HG02588 (cell line): ENCODE measurements at regions not wholly inside any gene's neighbourhood (a gene's known extent, or its start where the extent isn't known, plus 50 kb on each side); places are given as distances from the start of the nearest gene placed in this dataset.

Source experiments
- ATAC-seq: cut with Tn5 transposase; IDR thresholded peaks from one replicate; pipeline ENCODE4 v1.9.1; 2021; ENCODE audit warnings: mild to moderate bottlenecking, moderate library complexity; ENCODE audit not compliant: unreplicated experiment

DNA sequence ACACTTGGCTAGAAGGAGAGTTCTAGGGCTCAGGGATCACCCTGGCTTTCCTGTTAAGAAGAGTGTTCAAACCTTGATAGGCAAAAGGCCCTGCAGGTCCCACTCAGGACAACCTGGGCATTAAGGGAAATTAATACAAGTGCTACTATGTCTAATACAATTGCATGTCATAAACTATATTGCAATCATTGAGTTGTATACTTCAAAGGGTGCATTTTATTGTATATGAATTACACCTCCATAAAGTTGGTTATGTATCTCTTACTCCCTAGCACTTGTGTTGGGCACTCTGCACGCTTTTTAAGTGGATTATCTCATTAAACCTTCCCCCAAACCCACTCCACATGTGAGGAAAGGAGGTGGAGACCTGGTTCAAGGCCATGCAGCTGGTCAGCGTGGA lies 172.1 kb upstream of the GLI2 start:
- no peak for ATAC-seq

DNA sequence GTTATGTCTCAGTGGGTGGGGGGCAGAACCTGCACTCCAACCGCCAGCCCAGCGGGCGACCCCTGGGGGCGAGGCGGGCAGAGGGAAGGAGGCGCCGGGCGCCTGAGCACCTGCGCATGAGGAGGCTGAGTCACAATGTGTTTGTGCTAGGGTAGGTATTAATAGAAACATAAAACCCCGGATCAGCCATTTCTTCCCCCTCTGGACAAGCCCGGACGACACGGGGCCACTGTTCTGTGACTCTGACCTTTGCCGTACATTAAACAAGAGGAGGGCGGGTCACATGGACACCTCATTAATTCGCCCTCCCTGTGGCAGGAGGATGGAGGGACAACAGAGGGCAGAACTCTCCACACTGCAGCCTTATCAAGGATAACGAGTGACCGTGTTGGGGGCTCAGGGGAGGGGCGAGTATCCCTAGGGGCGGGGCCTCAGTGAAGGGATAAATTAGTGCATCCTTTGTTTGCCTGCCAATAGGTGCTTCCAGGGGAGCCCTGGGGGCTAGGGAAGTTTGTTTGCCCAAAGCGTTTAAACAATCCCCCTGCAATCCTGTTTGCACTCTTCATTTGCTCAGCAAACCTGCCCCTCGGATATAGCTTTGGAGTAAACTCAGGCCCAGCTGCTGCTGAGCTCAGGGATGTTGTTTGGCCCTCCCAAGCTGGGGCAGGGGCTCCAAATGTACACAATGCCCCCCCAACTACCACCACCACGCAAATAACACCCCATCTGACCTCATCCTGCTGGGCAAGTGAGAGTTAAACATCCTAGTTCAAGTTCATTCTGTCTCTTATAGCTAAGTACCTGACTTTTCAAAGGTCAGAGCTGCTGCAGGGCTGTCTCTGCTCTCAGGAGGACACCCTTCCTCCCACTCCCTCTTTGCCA lies 171.2 kb upstream of the GLI2 start:
- no peak for ATAC-seq

DNA sequence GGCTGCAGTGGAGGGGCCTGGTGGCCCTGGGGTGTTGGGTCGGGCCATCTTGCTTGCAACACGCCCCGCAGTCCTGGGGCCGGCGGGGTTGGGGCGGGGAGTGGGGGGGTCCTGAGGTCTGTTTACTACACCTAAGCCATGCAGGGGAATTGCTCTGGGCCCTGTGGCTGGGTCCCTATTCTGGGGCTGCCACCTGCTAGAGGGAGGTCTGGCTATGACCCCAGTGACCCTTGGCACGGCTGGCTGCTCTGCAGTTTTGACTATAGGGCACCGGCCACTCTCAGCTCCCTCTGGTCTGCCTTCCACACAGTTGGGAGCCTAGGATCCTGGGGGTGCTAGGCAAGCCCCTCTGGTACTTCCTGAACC lies 170.6 kb upstream of the GLI2 start:
- no peak for ATAC-seq

DNA sequence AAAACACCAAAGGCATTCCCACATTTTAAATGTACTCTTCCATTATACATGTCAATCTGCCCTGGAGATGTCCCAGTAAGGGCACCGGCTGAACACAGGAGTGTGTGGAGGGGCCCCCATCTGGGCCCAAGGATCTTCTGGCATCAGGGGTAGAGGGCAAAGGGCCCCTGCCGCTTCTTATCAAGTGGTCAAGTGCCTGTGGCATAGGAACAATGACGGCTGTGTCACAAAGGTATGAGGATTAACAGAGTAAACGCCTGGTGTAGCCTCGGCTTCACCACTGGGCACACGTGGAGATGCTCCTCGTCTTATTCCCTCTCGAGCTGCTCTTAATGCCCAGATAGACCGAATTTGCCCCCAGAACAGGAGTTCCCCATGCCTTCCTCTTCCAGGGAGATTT lies 169.7 kb upstream of the GLI2 start:
- no peak for ATAC-seq

DNA sequence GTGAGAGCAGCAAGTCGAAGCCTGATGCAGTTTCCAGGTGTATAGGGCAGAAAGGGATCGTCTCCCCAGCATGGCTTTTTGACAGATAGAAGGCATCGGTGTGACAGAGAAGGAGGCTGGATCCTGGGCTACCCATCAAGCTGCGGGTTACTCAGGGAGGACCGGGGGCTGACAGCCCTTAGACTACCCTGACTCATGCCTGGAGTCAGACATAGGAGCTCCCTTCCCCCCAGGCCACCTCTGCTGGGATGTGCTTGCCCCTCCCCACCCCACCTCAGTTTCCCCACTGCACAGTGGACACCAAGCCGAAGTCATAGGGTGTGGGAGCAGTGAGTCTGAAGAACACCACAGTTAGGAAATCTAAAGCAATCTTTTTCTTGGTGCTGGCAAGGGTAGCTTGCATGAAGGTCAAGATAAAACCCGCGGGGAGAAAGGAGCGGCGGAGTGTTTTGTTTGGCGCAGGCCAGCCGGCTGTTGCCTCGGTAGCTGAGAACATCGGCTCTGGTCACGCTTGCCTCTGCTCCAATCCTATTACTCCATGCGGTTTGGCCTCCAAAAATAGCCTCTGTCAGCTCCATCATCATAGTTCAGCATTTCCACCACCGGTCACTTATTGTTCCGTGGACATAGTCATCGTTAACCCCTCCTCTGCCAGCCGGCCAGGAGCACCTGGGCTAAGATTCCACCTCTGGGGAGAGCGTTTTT lies 169.2 kb upstream of the GLI2 start:
- ATAC-seq: no peak

DNA sequence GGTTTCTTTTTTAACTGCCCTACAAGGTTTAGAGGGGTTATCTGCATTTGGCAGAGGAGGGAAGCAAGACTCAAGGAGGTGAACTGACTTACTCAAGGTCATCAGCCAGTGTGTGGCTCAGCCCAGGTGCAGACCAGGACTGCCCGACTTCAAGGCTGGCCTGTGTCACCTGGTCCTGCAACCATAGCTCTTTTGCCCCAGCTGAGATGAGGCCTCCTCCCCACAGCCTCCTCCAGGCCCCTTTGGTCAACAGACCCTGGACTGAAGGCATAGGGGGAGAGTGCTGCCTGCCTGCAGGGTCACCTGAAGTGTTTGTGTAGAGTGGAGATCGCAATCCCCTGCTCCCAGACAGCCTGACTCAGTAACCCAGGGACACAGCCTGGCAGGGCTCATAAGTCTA lies 168.5 kb upstream of the GLI2 start:
- no peak for ATAC-seq

DNA sequence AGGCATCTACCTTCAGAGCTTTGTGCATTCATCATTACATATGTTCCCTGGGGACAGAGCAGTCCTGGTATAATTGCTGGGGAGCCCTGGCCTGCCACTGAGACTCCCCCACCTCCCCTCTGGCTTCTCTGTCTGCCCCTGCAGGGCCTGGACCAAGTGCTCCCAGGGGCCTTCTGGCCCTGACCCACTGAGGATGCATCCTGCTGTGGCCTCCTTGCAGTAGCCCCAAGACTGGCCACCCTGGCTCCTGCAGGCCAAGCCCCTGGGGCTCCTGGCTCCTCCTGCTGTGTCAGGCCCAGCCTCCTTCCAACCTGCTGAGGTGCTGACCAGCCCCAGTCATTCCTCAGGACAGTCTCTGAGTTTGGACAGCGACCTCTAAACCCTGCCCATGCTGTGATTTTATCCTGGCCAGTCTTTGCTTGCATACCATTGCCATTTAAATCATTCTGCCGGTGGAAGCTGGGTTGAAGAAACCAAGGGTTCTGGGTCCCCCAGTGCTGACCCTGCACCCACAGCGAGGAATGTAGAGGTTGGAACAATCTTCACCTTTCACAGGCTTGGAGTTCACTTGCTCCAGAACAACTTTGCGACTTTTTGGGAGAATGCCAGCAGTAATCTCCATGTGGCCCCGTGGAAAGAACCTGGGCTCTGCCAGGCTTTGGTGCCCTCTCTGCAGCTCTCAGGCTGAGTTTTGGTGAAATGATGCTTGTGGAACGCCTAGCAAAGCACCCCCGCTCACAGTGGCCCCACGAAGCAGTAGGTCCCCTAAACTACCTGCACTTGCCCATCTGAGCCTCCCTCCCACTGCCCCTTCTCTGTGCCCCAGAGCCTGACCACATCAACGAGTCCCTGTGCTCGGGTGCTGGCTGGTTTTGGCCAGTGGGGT lies 167.3 kb upstream of the GLI2 start:
- ATAC-seq: no peak

DNA sequence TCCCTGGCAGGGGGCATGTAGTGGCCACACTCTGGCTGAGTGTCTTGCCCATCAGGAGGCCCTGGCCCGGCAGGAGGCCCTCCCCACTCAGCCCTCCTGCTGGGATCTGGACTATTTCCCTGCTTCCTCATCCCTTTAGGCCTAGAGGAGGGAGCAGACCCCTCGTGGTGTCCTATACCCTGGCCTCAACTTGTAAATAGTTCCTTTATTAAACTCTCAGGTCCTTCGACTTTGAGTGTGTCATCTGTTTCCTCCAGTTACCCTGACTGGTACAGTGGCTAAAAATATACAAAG lies 166.7 kb upstream of the GLI2 start:
- no peak for ATAC-seq

DNA sequence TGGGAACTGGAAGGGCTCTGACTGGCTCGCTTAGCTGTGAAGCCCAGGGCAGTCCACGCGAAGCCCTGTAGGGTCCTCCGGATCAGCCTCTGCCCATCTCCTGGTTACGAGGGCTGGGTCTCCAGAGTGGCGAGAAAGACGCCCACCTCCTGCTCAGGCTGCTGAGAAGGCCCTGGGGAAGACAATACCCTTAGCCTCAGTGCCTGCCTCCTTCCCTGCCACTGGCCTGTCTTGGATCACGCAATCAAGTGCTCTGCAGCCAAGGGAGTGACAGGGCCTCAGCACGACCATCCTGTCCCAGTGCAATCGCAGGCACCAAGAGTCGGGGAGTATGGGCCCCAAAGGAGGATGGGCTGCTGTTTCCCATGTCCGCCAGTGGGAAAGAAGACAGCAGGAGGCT lies 165.7 kb upstream of the GLI2 start:
- no peak for ATAC-seq

DNA sequence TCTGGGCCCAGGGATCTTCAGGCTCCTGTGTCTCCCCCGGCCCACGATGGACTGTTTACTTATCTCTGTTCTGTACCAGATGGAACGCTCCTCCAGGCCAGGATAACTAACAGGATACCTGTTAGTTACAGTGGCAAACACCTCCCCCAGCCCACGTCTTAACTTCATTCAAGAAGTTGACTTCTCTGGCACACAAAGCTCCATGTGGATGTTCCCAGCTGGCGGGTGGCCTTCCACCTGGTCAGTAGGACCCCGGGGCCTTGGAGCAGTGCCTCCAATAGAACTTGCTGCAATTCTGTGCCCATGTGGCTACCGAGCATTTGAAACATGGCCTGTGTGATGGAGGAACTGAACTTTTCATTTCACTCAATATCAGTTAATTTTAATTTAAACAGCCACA lies 165.1 kb upstream of the GLI2 start:
- no peak for ATAC-seq

DNA sequence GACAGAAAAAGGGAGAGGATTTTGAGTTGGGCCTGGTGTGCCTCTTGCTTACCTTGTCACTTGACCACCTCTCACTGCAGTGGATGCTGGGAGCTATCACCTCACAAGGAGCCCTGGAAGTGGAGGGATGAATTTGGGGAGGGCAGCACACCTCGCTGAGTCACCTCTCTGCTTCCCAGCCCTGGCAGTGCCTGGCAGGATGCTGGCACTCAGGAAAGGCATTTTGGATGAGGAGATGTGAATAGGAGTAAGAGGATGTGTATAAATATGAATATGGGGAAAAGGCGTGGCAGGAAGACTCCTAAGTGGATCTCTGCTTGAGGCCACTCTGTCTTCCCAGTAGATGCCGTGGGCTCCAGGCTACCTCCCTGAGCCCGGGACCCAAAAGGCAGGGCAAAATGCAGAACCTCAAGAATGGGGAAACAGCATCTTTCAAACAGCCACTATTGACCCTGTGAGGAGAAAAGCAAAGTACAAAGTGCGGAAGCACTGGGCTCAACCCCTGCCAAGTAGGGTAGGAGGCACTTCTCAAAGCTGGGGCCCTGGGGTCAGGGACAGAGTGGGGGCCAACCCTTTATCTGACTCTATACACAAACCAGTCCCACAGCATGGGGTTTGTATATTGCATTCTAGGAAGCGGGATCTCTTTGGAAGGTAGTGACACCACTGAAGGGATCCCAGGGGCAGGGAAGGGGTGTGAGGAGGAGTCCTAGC lies 164.5 kb upstream of the GLI2 start:
- ATAC-seq: no peak

DNA sequence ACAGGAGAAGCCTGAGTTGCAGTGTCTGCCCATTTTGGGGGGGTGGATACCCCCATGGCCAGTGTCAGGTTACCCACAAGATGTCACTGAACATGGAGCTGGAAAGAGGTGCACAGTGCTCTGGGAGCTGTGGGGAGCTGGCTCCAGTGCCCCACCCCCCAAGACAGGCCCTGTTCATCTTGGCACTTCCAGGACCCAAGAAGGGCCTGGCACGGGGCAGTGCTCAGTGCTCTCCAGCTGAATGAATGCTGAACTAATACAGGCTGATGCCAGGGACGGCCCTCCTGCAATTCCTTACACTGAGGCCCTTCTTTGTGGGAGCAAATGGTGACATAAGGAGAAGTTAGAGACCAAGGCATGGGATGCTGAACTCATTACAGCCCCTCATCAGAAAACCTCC lies 163.4 kb upstream of the GLI2 start:
- ATAC-seq: no peak

DNA sequence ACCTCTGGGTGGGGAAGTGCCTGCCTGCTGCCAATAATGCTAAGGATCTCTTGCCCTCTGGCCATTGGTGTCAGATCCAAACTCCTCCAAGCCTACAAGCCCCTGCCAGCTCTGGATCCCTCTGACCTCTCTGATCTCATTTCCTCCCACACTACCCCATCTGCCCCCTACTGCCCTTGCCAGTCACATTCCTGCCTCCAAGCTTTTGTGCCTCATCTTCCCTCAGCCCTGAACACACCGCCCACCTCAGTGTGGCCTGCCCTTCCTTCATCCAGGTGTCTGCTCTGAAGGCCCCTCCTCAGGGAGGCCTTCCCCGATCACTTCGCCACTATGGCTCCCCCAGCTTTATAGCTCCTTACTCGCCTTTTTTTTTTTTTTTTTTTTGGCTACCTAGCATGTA lies 161.0 kb upstream of the GLI2 start:
- no peak for ATAC-seq

DNA sequence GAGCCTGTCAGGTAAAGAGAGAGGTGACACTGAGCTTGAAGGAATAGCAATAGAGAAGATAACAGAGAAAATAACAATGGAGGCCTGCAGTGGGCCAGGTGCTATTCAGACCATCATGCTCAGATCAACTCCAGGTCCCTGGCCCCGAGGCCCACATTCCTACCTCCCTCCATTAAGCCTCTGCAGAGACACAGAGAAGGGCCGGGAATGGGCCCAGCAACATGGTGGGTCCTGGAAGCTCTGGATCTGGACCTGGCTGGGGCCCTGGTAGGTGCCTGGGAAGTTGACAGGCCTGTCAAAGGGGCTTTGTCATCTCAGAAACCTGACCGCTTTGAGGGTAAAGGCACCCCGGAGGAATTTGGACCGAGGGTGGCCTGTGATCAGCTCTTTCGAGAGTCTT lies 159.7 kb upstream of the GLI2 start:
- ATAC-seq: no peak

DNA sequence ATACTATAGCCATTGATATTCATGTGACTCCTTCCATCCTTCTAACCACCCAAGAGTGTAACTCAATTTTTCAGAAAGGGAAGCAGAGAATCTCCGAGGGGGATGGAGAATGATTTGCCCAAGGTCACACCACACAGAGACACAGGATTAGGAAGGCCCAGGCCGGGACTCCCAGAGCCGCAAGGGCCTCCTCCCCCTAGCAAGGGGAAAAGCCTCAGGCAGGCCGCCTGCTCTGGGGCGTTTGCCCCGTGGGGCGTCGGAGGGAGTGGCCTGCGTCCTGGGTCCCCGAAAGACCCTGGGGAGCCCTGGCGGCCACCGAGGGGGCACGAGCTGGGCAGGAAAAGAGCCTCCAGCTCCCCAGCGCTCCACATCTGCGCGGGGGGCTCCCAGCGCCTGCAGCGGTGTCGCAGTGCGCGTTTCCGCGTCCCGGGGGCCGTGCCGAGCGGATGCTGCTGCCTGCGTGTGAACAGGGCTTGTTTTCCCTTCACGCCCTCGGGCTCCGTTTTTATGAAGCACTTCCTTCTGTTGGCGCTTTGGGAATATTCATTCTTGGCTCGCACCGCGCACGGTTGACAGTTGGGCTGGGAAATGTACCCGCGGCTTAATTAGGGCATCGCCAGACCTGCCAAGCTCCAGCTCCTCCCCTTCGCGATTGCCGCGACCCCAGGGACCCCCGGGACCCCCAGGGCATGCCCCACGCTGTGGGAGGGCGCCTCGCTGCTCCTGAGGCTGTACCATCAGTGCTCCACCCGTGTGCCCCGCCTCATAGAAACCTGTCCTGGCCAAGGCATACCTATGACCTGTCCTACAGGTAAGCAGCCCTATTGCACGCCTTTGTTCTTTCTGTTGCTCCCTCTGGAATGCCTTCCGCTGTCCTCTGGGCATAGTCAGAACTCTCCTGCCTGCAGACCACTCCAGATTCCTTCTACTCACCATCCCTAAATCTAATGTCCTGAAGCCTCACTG lies 158.9 kb upstream of the GLI2 start:
- no peak for ATAC-seq

DNA sequence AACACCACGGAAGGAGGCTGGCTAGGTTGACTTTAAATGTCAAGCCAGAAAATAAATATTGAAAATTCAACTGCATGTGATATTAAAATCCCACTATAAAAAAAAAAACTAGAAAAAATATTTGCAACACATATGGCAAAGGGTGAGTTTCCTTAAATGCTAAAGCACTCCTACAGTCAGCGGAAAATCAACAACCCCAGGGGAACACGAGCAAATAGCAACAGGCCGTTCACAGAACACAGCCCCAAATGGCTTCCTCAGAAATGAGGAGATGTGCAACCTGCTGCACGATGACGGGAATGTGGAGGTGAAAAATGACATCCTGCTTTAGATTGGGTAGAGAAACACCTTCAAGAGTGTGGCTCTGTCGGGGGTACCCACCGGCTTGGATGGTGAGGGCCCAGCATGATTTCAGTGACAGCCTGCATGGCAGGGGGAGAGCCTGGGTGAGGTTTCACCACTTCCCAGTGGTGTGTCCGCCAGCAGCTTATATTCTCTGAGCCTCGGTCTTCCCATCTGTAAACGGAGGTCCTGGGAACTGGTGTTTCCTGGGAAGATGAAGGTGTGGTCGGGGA lies 157.9 kb upstream of the GLI2 start:
- ATAC-seq: no peak

DNA sequence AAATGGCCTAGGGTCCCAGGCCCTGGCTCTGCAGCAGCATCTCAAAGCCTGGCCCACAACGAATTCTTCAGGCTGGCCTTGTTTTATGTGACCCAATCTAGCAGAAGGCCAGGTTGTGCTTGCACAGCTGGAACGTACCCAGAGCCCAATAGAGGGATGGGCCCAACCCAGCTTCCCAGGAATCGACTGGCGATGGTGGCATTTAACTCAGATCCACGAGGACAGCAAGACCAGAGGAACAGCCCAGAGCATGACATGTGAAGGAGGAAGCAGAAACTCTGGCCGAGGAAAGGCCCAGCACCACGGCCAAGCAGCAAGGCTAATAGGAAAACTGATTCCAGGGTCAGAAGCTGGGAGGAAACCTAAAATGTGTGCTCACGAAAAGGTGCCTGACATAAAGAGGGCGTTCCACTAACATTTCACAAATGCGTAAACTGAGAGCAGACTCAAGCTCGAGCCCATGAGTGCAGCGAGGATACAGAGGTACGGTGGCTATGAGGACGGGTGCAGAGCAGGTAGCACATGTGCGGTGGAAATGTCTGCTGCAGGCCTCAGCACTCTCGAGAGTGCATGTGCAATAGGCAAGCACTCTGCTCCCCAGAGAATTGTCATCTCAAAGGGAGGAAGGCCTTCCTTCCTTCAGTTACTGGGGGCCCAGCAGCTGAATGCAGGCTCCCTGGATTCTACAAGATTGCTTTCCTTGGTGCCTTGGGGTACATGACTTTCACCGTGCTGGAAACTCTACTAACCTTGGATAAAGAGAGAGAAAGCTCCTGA lies 156.9 kb upstream of the GLI2 start:
- ATAC-seq: no peak

DNA sequence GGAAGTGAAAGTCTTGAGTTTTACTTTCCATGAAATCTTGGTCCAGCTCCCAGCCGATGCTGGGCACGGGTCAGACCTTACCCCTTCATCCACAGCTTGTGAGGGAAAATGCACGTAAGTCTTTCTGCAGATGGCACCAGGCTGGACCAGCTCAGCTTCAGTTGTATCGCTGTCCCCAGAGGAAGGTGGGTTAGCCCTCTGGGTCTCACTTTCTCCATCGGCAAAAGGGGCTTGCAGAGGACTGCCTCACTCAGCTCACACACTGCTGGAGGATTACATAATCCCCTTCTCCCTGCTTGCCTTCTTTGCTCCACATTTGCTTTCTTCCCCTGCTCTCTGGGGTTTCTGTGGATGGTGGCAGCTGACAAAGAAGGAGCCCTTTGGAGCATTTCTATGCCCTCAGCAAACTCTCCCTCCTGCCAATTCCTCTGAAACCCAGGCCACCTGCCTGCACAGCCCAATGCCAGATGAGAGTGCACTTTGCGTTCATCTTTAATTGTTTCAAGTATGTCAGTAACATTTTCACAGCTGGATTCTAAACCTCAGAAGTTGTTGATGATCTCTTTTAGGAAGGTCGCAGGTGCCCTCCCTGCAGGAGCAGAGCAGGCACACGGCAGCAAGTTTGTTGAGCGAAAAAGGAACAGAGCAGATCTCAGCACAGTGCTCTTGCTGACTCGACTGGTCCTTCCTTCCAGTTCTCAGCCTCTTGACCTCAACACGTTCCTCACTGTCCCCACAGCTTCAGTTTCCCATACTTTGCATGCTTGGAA lies 155.6 kb upstream of the GLI2 start:
- ATAC-seq: no peak
